DND-41 (cell line): ENCODE measurements at regions not wholly inside any gene's neighbourhood (a gene's known extent, or its start where the extent isn't known, plus 50 kb on each side); places are given as distances from the start of the nearest gene placed in this dataset.

ENCODE experiments used
- EZH2 ChIP-seq: IDR thresholded peaks from 3 replicates; pipeline ENCODE4 v1.6.1; 2012; ENCODE audit warnings: borderline replicate concordance, low read depth, mild to moderate bottlenecking, moderate library complexity, low read length, inconsistent platforms; ENCODE audit not compliant: severe bottlenecking
- TF ChIP-seq, protein P1 (sequence below): IDR thresholded peaks from 2 replicates; pipeline ENCODE4 v1.5.1; 2012; ENCODE audit warnings: borderline replicate concordance, low read length, moderate library complexity, mild to moderate bottlenecking; ENCODE audit not compliant: poor library complexity, severe bottlenecking; ENCODE audit errors: extremely low read depth

GRCh38 chr12:61647566-61647965, 612.6 kb upstream of the USP15 start:
- TF ChIP-seq, protein P1, sequence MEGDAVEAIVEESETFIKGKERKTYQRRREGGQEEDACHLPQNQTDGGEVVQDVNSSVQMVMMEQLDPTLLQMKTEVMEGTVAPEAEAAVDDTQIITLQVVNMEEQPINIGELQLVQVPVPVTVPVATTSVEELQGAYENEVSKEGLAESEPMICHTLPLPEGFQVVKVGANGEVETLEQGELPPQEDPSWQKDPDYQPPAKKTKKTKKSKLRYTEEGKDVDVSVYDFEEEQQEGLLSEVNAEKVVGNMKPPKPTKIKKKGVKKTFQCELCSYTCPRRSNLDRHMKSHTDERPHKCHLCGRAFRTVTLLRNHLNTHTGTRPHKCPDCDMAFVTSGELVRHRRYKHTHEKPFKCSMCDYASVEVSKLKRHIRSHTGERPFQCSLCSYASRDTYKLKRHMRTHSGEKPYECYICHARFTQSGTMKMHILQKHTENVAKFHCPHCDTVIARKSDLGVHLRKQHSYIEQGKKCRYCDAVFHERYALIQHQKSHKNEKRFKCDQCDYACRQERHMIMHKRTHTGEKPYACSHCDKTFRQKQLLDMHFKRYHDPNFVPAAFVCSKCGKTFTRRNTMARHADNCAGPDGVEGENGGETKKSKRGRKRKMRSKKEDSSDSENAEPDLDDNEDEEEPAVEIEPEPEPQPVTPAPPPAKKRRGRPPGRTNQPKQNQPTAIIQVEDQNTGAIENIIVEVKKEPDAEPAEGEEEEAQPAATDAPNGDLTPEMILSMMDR: no peak
- TF ChIP-seq EZH2: no peak
